ENCODE measurements at regions not wholly inside any gene's neighbourhood (a gene's known extent, or its start where the extent isn't known, plus 50 kb on each side); places are given as distances from the start of the nearest gene placed in this dataset.

DNA sequence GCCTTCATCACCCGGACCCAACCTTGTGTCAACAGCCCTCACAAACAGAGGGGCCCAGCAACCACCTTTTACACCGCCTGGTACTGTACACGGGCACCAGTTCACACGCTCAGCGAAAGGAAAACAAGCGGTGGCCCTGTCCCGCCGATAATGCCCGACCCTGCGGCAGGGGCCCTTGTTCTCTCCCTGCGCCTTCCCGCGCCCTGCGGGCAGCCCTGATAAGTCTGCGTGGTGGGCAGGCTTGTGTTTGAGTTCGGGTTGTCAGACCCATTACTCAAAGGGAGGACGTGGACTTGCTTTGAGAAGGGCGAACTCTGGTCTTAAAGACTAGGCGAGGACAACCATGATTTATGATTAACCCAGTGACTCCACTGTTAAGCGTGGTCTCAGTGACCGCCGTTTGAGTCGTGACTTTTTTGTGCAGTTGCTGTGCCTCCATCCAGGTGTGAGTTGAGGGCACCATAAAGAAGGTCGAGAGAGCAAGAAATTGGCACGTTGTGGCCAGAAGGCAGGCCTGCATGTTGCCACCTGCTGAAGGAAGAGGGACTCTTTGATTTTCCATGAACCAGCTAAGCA lies 167.4 kb upstream of the GATA6 start (continued):
- TF ChIP-seq CCDC6 (CRISPR knock-in tag; IDR thresholded peaks at IDR 0.05) (peak; percentile 88), MXI1 (IDR thresholded peaks at IDR 0.05; ENCODE audit: borderline replicate concordance, low read depth, low read length) (no peak), TAF15 (IDR thresholded peaks at IDR 0.05; ENCODE audit: low read depth, low read length, poor library complexity, severe bottlenecking) (no peak), ZNF580 (CRISPR knock-in tag; IDR thresholded peaks at IDR 0.05; ENCODE audit: borderline replicate concordance, low read depth) (no peak), GATAD2A (CRISPR knock-in tag; IDR thresholded peaks at IDR 0.05) (peak; percentile 74; the same call in 1 of the 2 replicates), ZNF547 (CRISPR knock-in tag; IDR thresholded peaks at IDR 0.05) (peak; percentile 35; the same call in 1 of the 2 replicates), ZNF747 (CRISPR knock-in tag; IDR thresholded peaks at IDR 0.05; ENCODE audit: borderline replicate concordance) (no peak), PAXIP1 (CRISPR knock-in tag; conservative IDR thresholded peaks at IDR 0.05) (peak; percentile 94), ZNF614 (CRISPR knock-in tag; IDR thresholded peaks at IDR 0.05; ENCODE audit: borderline replicate concordance) (no peak), DPF2 (CRISPR knock-in tag; IDR thresholded peaks at IDR 0.05; ENCODE audit: borderline replicate concordance, low read depth) (peak; percentile 66; the same call in 1 of the 2 replicates)
- TF ChIP-seq, protein P1, sequence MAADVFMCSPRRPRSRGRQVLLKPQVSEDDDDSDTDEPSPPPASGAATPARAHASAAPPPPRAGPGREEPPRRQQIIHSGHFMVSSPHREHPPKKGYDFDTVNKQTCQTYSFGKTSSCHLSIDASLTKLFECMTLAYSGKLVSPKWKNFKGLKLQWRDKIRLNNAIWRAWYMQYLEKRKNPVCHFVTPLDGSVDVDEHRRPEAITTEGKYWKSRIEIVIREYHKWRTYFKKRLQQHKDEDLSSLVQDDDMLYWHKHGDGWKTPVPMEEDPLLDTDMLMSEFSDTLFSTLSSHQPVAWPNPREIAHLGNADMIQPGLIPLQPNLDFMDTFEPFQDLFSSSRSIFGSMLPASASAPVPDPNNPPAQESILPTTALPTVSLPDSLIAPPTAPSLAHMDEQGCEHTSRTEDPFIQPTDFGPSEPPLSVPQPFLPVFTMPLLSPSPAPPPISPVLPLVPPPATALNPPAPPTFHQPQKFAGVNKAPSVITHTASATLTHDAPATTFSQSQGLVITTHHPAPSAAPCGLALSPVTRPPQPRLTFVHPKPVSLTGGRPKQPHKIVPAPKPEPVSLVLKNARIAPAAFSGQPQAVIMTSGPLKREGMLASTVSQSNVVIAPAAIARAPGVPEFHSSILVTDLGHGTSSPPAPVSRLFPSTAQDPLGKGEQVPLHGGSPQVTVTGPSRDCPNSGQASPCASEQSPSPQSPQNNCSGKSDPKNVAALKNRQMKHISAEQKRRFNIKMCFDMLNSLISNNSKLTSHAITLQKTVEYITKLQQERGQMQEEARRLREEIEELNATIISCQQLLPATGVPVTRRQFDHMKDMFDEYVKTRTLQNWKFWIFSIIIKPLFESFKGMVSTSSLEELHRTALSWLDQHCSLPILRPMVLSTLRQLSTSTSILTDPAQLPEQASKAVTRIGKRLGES (CRISPR knock-in tag; IDR thresholded peaks at IDR 0.05; ENCODE audit: borderline replicate concordance), result no peak
- TF ChIP-seq, protein P2, sequence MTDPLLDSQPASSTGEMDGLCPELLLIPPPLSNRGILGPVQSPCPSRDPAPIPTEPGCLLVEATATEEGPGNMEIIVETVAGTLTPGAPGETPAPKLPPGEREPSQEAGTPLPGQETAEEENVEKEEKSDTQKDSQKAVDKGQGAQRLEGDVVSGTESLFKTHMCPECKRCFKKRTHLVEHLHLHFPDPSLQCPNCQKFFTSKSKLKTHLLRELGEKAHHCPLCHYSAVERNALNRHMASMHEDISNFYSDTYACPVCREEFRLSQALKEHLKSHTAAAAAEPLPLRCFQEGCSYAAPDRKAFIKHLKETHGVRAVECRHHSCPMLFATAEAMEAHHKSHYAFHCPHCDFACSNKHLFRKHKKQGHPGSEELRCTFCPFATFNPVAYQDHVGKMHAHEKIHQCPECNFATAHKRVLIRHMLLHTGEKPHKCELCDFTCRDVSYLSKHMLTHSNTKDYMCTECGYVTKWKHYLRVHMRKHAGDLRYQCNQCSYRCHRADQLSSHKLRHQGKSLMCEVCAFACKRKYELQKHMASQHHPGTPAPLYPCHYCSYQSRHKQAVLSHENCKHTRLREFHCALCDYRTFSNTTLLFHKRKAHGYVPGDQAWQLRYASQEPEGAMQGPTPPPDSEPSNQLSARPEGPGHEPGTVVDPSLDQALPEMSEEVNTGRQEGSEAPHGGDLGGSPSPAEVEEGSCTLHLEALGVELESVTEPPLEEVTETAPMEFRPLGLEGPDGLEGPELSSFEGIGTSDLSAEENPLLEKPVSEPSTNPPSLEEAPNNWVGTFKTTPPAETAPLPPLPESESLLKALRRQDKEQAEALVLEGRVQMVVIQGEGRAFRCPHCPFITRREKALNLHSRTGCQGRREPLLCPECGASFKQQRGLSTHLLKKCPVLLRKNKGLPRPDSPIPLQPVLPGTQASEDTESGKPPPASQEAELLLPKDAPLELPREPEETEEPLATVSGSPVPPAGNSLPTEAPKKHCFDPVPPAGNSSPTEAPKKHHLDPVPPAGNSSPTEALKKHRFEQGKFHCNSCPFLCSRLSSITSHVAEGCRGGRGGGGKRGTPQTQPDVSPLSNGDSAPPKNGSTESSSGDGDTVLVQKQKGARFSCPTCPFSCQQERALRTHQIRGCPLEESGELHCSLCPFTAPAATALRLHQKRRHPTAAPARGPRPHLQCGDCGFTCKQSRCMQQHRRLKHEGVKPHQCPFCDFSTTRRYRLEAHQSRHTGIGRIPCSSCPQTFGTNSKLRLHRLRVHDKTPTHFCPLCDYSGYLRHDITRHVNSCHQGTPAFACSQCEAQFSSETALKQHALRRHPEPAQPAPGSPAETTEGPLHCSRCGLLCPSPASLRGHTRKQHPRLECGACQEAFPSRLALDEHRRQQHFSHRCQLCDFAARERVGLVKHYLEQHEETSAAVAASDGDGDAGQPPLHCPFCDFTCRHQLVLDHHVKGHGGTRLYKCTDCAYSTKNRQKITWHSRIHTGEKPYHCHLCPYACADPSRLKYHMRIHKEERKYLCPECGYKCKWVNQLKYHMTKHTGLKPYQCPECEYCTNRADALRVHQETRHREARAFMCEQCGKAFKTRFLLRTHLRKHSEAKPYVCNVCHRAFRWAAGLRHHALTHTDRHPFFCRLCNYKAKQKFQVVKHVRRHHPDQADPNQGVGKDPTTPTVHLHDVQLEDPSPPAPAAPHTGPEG (CRISPR knock-in tag; IDR thresholded peaks at IDR 0.05), result peak; percentile 73; the same call in 1 of the 2 replicates
- TF ChIP-seq, protein P3, sequence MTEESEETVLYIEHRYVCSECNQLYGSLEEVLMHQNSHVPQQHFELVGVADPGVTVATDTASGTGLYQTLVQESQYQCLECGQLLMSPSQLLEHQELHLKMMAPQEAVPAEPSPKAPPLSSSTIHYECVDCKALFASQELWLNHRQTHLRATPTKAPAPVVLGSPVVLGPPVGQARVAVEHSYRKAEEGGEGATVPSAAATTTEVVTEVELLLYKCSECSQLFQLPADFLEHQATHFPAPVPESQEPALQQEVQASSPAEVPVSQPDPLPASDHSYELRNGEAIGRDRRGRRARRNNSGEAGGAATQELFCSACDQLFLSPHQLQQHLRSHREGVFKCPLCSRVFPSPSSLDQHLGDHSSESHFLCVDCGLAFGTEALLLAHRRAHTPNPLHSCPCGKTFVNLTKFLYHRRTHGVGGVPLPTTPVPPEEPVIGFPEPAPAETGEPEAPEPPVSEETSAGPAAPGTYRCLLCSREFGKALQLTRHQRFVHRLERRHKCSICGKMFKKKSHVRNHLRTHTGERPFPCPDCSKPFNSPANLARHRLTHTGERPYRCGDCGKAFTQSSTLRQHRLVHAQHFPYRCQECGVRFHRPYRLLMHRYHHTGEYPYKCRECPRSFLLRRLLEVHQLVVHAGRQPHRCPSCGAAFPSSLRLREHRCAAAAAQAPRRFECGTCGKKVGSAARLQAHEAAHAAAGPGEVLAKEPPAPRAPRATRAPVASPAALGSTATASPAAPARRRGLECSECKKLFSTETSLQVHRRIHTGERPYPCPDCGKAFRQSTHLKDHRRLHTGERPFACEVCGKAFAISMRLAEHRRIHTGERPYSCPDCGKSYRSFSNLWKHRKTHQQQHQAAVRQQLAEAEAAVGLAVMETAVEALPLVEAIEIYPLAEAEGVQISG (CRISPR knock-in tag; IDR thresholded peaks at IDR 0.05), result no peak; the same call in 1 of the 2 replicates
